WTC11 (cell line): ENCODE measurements at regions not wholly inside any gene's neighbourhood (a gene's known extent, or its start where the extent isn't known, plus 50 kb on each side); places are given as distances from the start of the nearest gene placed in this dataset.

Source experiments
- ATAC-seq: fragments of 200-7000 bp; cut with Tn5 transposase; 2 replicates; pipeline ENCODE4 v1.10.0; 2021; ENCODE audit warnings: mild to moderate bottlenecking, moderate library complexity
- CTCF ChIA-PET: fragments of 300-600 bp; sonication (Branson Sonifier 250); formaldehyde crosslinking; loops from one replicate; lab custom pipeline; 2021; ENCODE audit warnings: antibody characterized with exemption; lab: Charles Lee
- POLR2A ChIA-PET: fragments of 350-600 bp; sonication (Branson Sonifier 250); formaldehyde crosslinking; loops from one replicate; lab custom pipeline; 2021; ENCODE audit warnings: antibody characterized with exemption; lab: Charles Lee
- DNase-seq: peaks from one replicate; pipeline ENCODE4 v3.0.0; 2021; ENCODE audit warnings: low spot score
- H3K27ac Mint-ChIP-seq: 2 replicates; pipeline ENCODE4 v1.8.0; 2021; ENCODE audit warnings: mixed read lengths
- H3K27me3 Mint-ChIP-seq: 2 replicates; pipeline ENCODE4 v1.8.0; 2021; ENCODE audit warnings: low read depth, mild to moderate bottlenecking, moderate library complexity, mixed read lengths
- H3K36me3 Mint-ChIP-seq: 2 replicates; pipeline ENCODE4 v1.8.0; 2021; ENCODE audit warnings: mixed read lengths
- H3K4me1 Mint-ChIP-seq: 2 replicates; pipeline ENCODE4 v1.8.0; 2022; ENCODE audit warnings: mixed read lengths
- H3K4me3 Mint-ChIP-seq: 2 replicates; pipeline ENCODE4 v1.8.0; 2021; ENCODE audit warnings: mild to moderate bottlenecking, moderate library complexity, mixed read lengths
- H3K9me3 Mint-ChIP-seq: 2 replicates; pipeline ENCODE4 v1.8.0; 2021; ENCODE audit warnings: mixed read lengths
- AFF4 ChIP-seq: sonication (generic); formaldehyde crosslinking; IDR thresholded peaks from 2 replicates; pipeline ENCODE4 v1.8.1; 2023; ENCODE audit warnings: mild to moderate bottlenecking, missing genetic modification reagents, borderline replicate concordance
- ARID4B ChIP-seq: sonication (generic); formaldehyde crosslinking; IDR thresholded peaks from 2 replicates; pipeline ENCODE4 v1.8.0; 2023; ENCODE audit warnings: missing genetic modification reagents, mild to moderate bottlenecking, borderline replicate concordance
- ATF1 ChIP-seq: sonication (generic); formaldehyde crosslinking; IDR thresholded peaks from 2 replicates; pipeline ENCODE4 v1.8.1; 2023; ENCODE audit warnings: mild to moderate bottlenecking, moderate library complexity, missing genetic modification reagents
- CDX4 ChIP-seq: fragments of 250-450 bp; sonication (Bioruptor Pico); IDR thresholded peaks from 2 replicates; pipeline ENCODE4 v1.9.0; 2021; ENCODE audit warnings: moderate library complexity, mild to moderate bottlenecking, inconsistent platforms, borderline replicate concordance
- CTCF ChIP-seq: fragments of 200-600 bp; IDR thresholded peaks from 2 replicates; pipeline ENCODE4 v1.8.0; 2022; ENCODE audit warnings: antibody characterized with exemption
- EMX1 ChIP-seq: fragments of 250-450 bp; sonication (Bioruptor Pico); IDR thresholded peaks from 2 replicates; pipeline ENCODE4 v1.8.0; 2021; ENCODE audit warnings: mild to moderate bottlenecking
- GABPB1 ChIP-seq: sonication (generic); formaldehyde crosslinking; IDR thresholded peaks from 2 replicates; pipeline ENCODE4 v1.8.1; 2023; ENCODE audit warnings: mild to moderate bottlenecking, missing genetic modification reagents
- NFATC4 ChIP-seq: fragments of 250-450 bp; sonication (Bioruptor Pico); IDR thresholded peaks from 2 replicates; pipeline ENCODE4 v1.9.0; 2021; ENCODE audit warnings: mild to moderate bottlenecking
- OVOL2 ChIP-seq: fragments of 250-450 bp; sonication (Bioruptor Pico); IDR thresholded peaks from 2 replicates; pipeline ENCODE4 v1.9.0; 2021; ENCODE audit warnings: mild to moderate bottlenecking, borderline replicate concordance
- PRDM15 ChIP-seq: sonication (generic); formaldehyde crosslinking; IDR thresholded peaks from 2 replicates; pipeline ENCODE4 v1.8.0; 2022; ENCODE audit warnings: missing genetic modification reagents
- TEAD1 ChIP-seq: sonication (generic); formaldehyde crosslinking; IDR thresholded peaks from 2 replicates; pipeline ENCODE4 v1.8.0; 2022; ENCODE audit warnings: mild to moderate bottlenecking, missing genetic modification reagents
- USF2 ChIP-seq: sonication (generic); formaldehyde crosslinking; IDR thresholded peaks from 2 replicates; pipeline ENCODE4 v1.8.1; 2023; ENCODE audit warnings: mild to moderate bottlenecking, missing genetic modification reagents, moderate library complexity
- ZNF219 ChIP-seq: sonication (generic); formaldehyde crosslinking; IDR thresholded peaks from 2 replicates; pipeline ENCODE4 v1.8.0; 2023; ENCODE audit warnings: missing genetic modification reagents, mild to moderate bottlenecking, borderline replicate concordance
- ZNF232 ChIP-seq: sonication (generic); formaldehyde crosslinking; IDR thresholded peaks from 2 replicates; pipeline ENCODE4 v1.8.0; 2022; ENCODE audit warnings: mild to moderate bottlenecking, missing genetic modification reagents
- ZNF317 ChIP-seq: sonication (generic); formaldehyde crosslinking; IDR thresholded peaks from 2 replicates; pipeline ENCODE4 v1.8.1; 2023; ENCODE audit warnings: low read depth, mild to moderate bottlenecking, moderate library complexity, missing genetic modification reagents, borderline replicate concordance
- ZNF416 ChIP-seq: fragments of 250-450 bp; sonication (Bioruptor Pico); IDR thresholded peaks from 2 replicates; pipeline ENCODE4 v1.9.0; 2021; ENCODE audit warnings: mild to moderate bottlenecking, inconsistent platforms
- ZNF512 ChIP-seq: sonication (generic); formaldehyde crosslinking; IDR thresholded peaks from 2 replicates; pipeline ENCODE4 v1.8.1; 2022; ENCODE audit warnings: missing genetic modification reagents, borderline replicate concordance

GRCh38 chr13:76610819-76611415 lies 275.3 kb downstream of the KCTD12 start:
- H3K4me1 Mint-ChIP-seq, result no peaks in the 10 kb centered on the region
- H3K27me3 Mint-ChIP-seq, result no peaks in the 10 kb centered on the region; the same call in 1 of the 2 replicates
- no peak overlapping the region for H3K27ac Mint-ChIP-seq
- ChIA-PET POLR2A (no interaction called here), CTCF (no interaction called here)
- ATAC-seq, result no peak
- H3K4me3 Mint-ChIP-seq, result no peak overlapping the region
- peaks cover 37% of the 10 kb centered on the region for H3K9me3 Mint-ChIP-seq
- DNase-seq, result no peak
- TF ChIP-seq GABPB1 (CRISPR knock-in tag) (no peak), ATF1 (CRISPR knock-in tag) (no peak), AFF4 (CRISPR knock-in tag) (no peak), TEAD1 (no peak), CTCF (no peak), USF2 (CRISPR knock-in tag) (no peak), ZNF232 (no peak), CDX4 (CRISPR knock-in tag) (no peak), ARID4B (no peak), ZNF416 (CRISPR knock-in tag) (no peak), PRDM15 (CRISPR knock-in tag) (no peak), ZNF512 (CRISPR knock-in tag) (no peak), NFATC4 (CRISPR knock-in tag) (no peak), ZNF219 (no peak), OVOL2 (CRISPR knock-in tag) (no peak), ZNF317 (no peak), EMX1 (CRISPR knock-in tag) (no peak)
- H3K36me3 Mint-ChIP-seq, result peaks cover 19% of the 10 kb centered on the region
